HG03108 (cell line): ENCODE measurements at regions not wholly inside any gene's neighbourhood (a gene's known extent, or its start where the extent isn't known, plus 50 kb on each side); places are given as distances from the start of the nearest gene placed in this dataset.
"Not testable (repeated sequence)": the region's sequence is repeated elsewhere in the genome, so short reads cannot be mapped to it uniquely, and the experiment has no call there.

ENCODE experiments used
- ATAC-seq: cut with Tn5 transposase; IDR thresholded peaks from one replicate; pipeline ENCODE4 v1.9.1; 2021; ENCODE audit warnings: moderate library complexity; ENCODE audit not compliant: unreplicated experiment

DNA sequence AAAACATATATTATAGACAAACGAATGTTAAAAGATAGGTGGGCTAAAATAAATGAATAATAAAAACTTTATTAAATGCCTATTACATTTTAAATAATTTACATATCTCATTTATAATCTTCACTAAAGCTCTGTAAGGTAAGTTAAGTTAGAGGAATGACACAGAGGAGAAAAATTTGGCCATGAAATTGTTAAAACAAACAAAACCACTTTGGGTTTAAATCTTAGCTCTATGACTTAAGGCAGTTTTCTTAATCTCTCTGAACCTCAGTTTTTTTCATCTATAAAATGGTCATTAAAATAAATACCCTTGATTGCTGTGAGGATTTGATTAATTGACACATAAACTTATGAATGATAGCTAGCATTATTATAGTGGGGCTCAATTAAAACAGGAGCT is 404.8 kb upstream of the ATP11B start:
- no peak for ATAC-seq

DNA sequence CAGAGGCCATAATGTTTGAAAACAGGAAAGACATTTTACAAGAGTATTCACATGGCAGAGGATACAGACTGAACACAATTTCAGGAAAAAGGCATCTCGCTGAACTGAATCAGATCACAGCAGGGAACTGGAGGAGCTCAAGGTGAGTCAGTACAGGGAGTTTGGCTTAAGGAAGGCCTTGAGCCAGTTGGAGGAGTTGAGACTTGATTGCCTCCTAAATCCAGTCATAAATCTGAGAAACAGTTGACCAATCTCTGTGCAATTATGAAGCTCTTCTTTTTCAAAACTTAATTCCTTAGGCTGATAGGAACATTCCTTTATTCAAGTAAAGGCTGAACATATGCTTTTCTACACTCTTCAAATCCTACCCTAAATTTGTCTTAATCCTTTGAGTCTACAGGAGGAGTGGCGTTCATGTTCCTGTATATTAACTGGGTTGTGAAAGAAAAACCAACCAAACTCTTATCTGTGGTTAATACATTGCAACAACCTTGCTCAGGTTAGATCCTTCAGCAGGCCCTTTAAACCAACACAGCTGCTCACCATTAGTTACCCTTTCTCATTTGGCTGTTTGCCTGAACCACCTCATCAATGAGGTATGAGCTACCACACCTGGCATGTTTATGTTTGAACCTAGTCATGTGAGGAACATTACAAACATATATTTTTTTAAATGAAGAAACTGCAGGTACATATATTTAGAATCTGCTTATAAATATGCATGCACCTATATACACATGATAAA is 404.1 kb upstream of the ATP11B start:
- ATAC-seq: no peak

DNA sequence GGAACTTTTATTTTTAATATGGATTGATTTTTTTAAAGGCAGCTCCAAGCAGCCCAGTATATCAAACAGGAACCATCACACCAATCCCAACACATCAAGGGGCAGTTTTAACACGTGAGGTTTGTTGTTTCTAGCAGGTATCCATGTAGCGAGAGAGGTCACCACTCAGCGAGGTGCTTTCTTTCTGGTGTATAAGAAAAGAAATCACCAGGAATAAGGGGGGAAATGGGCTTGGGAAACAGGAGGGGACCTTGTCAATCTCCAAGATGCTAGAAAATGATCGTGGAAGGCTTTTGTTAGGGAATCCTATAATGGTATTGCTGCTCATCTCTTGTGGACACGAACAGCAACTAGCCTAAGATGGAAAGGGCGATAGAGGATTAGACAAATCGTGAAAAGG is 402.9 kb upstream of the ATP11B start:
- no peak for ATAC-seq

DNA sequence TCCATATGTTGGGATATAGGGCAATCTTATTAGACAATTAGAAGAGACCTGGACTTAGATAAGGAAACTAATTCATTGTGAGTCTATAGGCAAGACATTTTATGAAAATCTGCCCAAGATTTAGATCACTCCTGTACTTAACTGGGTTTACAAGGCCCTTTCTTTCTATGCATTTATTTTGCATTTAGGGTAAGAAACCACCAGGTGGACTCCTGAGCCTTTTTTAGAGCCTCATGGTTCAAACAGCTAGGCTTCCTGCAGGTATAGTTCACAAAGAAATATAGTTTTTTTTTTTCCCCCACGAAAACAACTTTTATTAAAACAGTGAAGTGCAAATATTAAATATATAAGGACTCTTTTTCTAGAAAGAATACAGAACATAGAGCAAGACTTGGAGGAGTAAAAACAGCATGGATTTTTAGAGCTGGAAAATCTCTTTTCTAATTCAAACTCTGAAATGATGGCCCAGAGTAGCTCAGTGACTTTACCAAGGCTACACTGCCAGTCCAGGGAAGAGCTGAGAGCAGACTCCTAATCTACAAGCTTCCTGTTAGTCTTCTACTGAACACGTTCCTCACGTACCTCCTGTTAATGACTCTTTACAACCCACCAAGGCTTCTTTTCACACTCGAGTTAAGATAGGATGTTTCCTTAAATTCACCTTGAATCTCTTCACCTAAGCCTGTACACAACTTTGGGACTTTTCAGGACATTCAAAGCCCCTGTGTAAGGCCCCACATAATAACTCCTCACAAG is 400.9 kb upstream of the ATP11B start:
- ATAC-seq: no peak

DNA sequence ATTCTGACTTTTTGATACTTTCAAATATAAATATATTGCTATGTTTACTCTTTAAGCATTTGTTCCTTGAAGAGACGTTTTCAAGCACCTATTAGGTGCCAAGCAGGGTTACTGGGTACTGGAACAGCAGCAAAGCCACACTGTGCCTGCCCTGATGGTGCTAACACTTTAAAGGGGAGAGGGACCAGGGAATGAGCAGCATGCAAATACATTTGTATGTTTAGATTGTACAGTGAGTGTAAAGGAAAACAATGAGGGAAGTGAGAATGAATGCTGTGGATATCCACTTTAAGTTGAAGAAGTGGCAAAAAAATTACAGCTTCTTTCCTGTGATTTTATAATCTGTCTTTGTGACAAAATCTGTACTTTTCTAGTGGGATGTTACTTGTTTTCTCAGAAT is 400.2 kb upstream of the ATP11B start:
- ATAC-seq: no peak

DNA sequence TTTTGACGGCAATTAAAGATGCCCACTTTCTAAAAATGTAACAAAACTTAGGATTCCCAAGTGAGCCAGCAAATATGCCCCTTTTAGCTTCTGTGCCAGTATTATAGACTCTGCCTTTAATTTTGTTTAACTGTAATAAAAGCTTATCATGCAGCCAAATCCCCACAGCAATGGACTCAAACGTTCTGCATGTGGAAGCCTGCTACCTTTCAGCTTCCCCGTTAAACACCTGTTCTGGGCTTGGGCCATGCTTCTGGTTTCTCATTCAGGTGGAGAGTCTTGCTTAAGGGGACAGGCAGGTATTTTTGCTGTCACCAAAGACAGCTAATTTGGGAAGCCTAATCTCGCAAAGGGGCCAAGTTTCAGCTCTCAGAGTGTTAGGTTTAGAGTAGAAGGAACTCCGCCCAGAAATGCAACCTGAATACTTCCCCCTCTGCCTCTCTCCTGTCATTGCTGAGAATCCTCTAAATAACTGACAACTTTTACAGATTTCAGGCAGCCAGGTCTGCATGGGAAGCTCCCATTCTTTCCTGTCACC is 399.4 kb upstream of the ATP11B start:
- no peak for ATAC-seq

DNA sequence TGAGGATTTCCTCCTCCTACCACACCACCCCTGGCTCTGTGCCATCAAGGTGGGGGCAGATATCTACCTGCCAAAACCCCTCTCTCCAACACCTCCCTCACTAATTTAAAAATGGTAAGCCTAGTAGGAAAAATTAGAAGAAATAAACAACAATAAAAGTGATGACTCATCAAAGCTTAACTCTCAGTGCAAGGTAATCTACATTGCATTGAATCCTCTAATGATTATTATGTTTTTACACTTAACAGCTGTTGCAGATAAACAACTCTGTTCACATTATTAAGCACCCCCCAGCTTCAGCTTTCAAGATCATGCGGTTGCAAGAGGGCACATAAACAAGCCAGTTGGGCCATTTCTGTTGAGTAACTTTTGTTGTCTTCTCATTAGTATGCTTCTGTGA is 396.1 kb upstream of the ATP11B start:
- ATAC-seq: no peak

DNA sequence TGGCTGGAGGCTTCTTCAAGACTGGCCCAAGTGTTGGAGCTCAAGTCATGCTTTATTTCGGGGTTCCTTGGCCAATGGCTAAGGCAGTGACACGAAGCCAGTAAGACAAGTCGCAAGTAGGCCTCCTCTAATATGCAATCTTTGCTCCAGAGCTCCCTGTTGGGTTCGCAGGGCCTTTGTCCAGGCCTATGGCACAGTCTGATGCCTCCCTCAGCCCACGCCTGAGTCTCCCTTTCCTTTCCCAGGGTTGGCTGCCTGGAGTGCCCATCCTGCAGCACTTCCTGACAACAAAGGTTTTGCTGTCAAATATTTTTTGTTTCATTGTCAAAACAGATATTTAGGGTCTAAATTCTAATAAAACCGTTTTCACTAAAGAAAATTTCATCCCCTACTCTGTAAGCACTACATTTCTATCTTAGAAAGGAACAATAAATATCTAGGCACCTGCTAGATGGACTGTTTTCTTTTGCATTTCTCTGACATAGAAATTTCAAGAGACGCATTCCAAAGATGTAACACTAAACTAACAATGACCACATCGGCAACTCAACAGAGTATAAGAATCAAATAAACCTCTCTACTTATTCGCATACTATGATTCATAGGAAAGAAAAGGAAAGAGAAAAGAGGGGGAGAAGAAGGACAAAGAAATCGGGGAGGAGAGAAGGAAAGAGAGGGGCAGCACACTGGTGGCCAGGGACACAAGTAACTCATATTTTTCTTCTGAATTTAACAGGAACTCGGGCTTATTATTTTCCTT is 393.1 kb upstream of the ATP11B start:
- ATAC-seq: no peak

DNA sequence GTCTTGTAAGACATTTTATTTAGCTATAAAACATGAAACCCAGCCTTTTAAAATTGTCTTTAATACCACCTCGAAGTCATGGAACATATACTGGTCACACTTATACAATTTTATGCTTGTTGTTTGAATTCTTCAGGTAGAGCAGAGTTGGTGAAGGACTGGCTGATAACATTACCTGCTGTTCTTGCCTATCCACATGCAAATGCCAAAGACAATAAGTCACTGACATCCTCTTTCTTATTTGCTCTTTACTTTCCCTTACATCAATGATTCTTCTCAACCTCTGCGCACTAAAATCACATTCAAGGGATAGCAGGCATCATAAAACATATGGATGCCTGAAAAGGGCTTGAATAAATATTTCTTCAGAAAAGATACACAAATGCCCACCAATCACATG is 392.5 kb upstream of the ATP11B start:
- no peak for ATAC-seq

DNA sequence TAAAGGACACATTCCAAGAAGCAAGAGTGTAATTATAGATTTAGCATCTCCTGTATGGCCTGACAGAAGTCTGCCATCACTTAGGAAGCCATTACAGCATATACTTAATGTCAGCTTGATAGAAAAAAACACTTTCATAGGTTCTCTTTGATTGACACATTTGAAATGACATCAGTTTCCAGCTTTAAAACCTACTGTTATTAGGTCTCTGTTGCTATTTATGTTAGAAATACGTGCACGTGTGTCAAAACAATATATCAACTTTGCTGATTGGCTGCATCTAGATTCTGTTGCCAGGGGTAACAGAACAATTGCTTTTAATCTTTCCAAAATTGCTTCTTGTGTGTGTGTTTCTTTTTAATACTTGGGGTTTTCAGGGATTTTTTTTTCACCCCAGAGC is 389.3 kb upstream of the ATP11B start:
- no peak for ATAC-seq

DNA sequence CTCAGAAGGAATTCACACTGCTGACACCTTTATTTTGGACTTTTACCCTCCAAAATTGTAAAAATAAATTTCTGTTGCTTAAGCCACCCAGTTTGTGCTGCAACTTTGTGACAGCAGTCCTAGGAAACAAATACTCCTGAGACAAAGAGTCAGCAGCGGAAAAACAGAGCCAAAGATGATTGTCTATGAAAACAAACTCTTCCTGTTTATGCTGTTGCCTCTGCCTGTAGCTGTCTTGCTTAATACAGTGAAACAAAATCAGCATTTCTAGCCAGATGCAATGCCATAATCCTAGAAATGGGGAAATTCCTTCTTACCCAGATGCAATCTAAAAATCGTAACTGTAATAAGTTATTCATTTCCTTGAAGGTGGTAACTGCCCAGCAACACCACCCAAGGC is 387.5 kb upstream of the ATP11B start:
- no peak for ATAC-seq

DNA sequence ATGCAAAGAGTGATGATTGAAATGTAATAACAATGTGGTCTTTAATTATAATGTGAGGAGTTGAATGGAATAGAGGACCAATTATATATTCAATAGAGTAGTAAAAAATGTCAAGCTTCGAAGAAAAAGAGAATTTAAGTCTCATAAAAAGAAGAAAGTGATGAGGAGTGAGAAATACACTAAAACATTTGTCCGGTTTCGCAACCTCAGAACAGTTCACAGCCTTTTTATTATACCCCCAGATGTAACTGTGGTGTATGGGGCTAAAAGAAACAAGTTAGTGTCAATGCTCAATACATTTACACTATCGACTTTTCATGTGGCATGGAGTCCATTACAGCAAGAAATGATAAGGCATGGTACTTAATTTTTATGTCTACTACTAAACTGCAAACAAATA is 386.5 kb upstream of the ATP11B start:
- ATAC-seq: no peak

DNA sequence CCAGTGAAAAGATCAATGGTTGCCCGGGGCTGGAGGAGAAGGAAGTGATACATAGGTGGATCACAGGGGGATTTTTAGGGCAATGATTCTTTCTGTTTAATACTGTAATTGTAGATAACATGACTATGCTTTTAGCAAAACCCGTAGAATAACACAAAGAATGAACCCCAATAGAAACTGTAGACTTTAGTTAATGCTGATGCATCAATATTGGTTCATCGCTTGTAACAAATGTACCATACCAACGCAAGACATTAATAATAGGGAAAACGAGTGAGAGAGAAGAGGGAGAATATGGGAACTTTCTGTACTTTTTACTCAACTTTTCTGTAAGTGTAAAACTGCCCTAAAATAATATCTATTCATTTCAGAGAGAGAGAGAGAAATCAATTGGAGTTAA is 383.3 kb upstream of the ATP11B start:
- no peak for ATAC-seq

DNA sequence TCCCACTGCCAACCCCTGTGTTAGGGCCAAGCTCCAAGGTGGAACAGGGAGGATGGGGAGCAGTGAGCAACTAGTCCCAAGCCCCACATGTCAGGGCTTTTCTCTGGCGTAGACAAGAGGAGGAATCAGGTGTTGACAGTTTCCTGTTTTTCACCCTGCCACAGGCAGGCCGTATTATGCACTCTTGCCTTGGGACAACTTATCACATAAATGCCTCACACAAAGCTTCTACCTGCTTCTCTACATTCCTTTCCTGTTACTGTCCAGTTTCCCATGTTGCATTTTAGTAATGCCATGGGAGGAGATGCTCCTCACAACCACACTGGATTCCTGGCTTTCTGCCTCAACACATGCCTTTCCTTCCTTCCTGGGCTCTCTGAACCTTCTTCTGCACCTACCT is 381.2 kb upstream of the ATP11B start:
- ATAC-seq: no peak

DNA sequence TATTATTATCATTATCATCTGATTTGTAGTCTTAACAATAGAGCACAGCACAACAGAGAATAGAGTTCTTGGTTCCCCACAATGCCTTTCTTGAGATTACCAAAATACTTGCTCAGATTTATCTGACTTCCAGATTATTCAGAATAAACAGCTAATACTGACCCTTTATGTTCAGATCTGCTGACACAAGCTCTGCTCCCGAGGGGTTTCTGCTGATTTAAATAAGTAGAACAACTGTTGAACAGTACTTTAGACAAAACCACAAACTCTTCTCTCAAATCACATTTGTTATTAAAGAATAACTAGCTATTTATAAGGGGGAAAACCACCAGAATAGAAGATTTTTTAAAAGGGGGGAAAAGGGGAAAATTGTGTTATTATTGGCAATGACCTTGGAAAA is 380.2 kb upstream of the ATP11B start:
- no peak for ATAC-seq

DNA sequence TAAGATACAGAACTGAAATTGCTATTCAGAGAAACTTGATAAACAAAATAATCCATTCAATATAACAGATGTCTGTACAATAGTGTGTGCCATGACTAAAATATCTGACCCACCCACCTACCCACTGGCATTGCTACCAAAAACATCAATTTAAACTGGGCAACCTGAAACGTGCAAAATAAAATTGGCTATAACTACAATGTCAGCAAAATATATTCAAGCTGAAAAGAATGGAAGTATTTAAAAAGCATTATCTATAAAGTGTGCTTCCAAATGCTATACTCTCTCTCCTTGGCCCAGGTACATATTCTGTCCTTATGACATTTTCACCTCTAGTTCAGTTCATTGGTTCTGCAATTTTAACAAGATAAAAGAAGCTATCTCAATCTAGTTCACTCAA is 379.6 kb upstream of the ATP11B start:
- ATAC-seq: no peak

DNA sequence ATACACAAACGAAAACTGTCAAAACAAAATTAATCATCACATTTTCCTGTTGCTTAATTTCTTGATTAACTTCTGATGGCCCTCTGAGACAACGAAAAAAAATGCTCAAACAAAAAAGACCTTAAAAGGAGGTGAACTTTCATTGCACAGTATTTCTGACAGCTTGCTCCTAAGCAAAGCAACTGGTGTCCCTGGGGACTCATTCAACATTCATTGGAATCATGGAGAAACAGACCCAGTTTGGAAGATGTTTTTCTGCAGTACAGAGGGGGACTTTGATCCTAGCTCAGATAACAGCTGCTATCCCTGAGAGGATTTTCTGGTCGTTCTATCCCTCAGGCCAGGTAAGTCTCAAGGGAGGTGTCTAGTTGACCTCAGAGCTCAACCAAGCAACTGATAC is 378.7 kb upstream of the ATP11B start:
- no peak for ATAC-seq

DNA sequence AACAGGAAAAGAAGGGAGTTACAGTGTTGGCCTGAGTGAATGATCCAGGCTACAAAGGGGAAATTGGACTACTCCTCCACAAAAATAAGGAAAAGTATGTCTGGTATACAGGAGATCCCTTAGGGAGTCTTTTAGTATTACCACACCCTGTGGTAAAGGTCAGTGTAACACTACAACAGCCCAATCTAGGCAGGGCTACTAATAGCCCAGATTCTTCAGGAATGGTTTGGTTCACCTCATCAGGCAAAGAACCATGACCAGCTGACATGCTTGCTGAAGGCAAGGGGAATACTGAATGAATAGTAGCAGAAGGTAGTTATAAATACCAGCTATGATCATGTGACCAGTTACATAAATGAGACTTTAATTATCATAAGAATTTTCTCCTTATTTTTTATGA is 372.6 kb upstream of the ATP11B start:
- no peak for ATAC-seq

DNA sequence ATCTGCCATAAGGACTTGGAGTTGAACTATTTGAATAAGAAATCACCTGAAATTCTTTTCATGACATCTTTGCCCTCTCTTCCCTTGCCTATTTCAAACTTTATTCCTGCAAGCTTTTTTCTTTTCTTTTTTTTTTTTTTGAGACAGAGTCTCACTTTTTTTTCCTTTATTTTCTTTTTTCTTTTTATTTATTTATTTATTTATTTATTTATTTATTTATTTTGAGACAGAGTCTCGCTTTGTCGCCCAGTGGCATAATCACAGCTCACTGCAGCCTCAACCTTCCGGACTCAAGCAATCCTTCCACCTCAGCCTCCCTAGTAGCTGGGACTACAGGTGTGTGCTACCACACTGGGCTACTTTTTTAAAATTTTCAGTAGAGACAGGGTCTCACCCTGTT is 369.3 kb upstream of the ATP11B start:
- no peak for ATAC-seq

DNA sequence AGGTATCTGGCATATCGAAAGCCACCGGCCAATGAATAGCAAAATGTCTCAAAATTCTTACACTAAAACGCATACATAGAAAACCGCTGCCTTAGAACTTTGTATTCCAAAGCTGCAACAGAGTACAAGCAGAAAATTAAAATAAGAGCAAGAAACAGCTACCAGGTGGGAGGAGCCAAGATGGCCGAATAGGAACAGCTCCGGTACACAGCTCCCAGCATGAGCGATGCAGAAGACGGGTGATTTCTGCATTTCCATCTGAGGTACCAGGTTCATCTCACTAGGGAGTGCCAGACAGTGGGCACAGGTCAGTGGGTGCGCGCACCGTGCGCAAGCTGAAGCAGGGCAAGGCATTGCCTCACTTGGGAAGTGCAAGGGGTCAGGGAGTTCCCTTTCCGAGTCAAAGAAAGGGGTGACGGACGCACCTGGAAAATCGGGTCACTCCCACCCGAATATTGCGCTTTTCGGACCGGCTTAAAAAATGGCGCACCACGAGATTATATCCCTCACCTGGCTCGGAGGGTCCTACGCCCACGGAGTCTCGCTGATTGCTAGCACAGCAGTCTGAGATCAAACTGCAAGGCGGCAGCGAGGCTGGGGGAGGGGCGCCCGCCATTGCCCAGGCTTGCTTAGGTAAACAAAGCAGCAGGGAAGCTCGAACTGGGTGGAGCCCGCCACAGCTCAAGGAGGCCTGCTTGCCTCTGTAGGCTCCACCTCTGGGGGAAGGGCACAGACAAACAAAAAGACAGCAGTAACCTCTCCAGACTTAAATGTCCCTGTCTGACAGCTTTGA is 367.2 kb upstream of the ATP11B start:
- ATAC-seq: not testable (repeated sequence)

DNA sequence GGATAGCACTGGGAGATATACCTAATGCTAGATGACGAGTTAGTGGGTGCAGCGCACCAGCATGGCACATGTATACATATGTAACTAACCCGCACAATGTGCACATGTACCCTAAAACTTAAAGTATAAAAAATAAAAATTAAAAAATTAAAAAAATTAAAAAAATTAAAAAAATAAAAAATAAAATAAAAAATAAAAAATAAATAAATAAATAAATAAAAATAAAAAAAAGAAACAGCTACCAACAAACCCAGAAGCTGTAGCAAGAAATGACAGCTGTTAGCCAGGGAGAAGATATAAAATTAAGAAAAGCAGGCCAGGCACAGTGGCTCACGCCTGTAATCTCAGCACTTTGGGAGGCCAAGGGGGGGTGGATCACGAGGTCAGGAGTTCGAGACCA is 361.3 kb upstream of the ATP11B start:
- ATAC-seq: not testable (repeated sequence)
